ENCODE measurements at regions not wholly inside any gene's neighbourhood (a gene's known extent, or its start where the extent isn't known, plus 50 kb on each side); places are given as distances from the start of the nearest gene placed in this dataset.

GRCh38 chr9:99303177-99303576, 81.1 kb downstream of the SEC61B start:
- TF ChIP-seq, protein P1, sequence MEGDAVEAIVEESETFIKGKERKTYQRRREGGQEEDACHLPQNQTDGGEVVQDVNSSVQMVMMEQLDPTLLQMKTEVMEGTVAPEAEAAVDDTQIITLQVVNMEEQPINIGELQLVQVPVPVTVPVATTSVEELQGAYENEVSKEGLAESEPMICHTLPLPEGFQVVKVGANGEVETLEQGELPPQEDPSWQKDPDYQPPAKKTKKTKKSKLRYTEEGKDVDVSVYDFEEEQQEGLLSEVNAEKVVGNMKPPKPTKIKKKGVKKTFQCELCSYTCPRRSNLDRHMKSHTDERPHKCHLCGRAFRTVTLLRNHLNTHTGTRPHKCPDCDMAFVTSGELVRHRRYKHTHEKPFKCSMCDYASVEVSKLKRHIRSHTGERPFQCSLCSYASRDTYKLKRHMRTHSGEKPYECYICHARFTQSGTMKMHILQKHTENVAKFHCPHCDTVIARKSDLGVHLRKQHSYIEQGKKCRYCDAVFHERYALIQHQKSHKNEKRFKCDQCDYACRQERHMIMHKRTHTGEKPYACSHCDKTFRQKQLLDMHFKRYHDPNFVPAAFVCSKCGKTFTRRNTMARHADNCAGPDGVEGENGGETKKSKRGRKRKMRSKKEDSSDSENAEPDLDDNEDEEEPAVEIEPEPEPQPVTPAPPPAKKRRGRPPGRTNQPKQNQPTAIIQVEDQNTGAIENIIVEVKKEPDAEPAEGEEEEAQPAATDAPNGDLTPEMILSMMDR (IDR thresholded peaks at IDR 0.05) = no peak
- TF ChIP-seq POLR2A (IDR thresholded peaks at IDR 0.05) = no peak
- no peak for TF ChIP-seq EP300 (IDR thresholded peaks at IDR 0.05)
